Adrenal gland (tissue), 9 donors: ENCODE measurements at regions not wholly inside any gene's neighbourhood (a gene's known extent, or its start where the extent isn't known, plus 50 kb on each side); places are given as distances from the start of the nearest gene placed in this dataset.

Experiments
- DNase-seq, 7 donors: peaks; one replicate each; pipeline ENCODE4 v3.0.0-alpha.2; 2019 to 2020
- H3K27ac ChIP-seq, 5 donors: fragments of 200-600 bp; sonication (generic) in 4 of 5; 1 replicate in 3 of 5; 2 replicates in 2 of 5; pipeline versions ENCODE4 v1.5.1 to v1.8.0; 2016 to 2020; ENCODE audit warnings: mild to moderate bottlenecking in 1 of 5
- H3K27me3 ChIP-seq: fragments of 200-600 bp; 2 replicates; pipeline ENCODE4 v1.8.0; 2021
- H3K36me3 ChIP-seq, 2 donors: fragments of 200-600 bp; replicated peaks in 1 of 2; 1 replicate in 1 of 2; 2 replicates in 1 of 2; pipeline versions ENCODE4 v1.5.1 to v1.8.0; 2018 to 2022
- H3K4me1 ChIP-seq, 2 donors: fragments of 200-600 bp; replicated peaks in 1 of 2; 1 replicate in 1 of 2; 2 replicates in 1 of 2; pipeline versions ENCODE4 v1.5.1 to v1.8.0; 2018 to 2021
- H3K4me3 ChIP-seq, 4 donors: fragments of 200-600 bp; sonication (generic) in 3 of 4; one replicate each; pipeline ENCODE4 v1.5.1; 2016 to 2018
- H3K9me3 ChIP-seq, 3 donors: fragments of 200-600 bp; sonication (generic) in 1 of 3; replicated peaks in 1 of 3; 1 replicate in 2 of 3; 2 replicates in 1 of 3; pipeline versions ENCODE4 v1.5.1 to v1.8.0; 2016 to 2021
- CTCF ChIP-seq, 6 experiments: fragments of 450-650 bp in 4 of 6; fragments of 200-600 bp in 2 of 6; sonication (generic) in 1 of 6; IDR thresholded peaks; 1 replicate in 5 of 6; 2 replicates in 1 of 6; pipeline versions ENCODE4 v1.5.1 to v1.8.0; 2016 to 2021; ENCODE audit warnings: antibody characterized with exemption in 6 of 6, mild to moderate bottlenecking in 2 of 6, moderate library complexity in 1 of 6
- POLR2A ChIP-seq, 2 donors: fragments of 450-650 bp; IDR thresholded peaks; one replicate each; pipeline ENCODE4 v1.6.1; 2017; ENCODE audit warnings: antibody characterized with exemption in 2 of 2, mild to moderate bottlenecking in 2 of 2, moderate library complexity in 1 of 2
- WGBS, 4 donors: extraction: QIAGEN DNeasy Blood & Tissue Kit in 2 of 4; methylation state at CpG; one replicate each; pipeline versions ENCODE4 v1.1.5 to v1.1.7; 2013 to 2017; 5-methylcytosine and 5-hydroxymethylcytosine counted together
- intact Hi-C, 2 donors: fragments of 100-400 bp; cut with DNase I; formaldehyde crosslinking; loops; one replicate each; pipeline versions ENCODE4 v1.14.1 to v1.15.0; 2022 to 2023
- donor health status: healthy with polysubstance abuse.
- donor health status: Bipolar disorder and iron deficiency.
- donor health status: DM: yes; HTN: yes; CAD: no.
- donor health status: DM: no; HTN: no; CAD: no.
- donor health status: DM: no; HTN: no; CAD: no.

GRCh38 chr6:158879180-158879579, 60.0 kb upstream of the EZR start:
- Histone ChIP-seq H3K4me3 (no peak overlapping the region), H3K4me1 (no peaks in the 10 kb centered on the region), H3K27me3 (no peaks in the 10 kb centered on the region), H3K27ac (no peak overlapping the region), H3K36me3 (no peaks in the 10 kb centered on the region), H3K9me3 (no peaks in the 10 kb centered on the region)
- TF ChIP-seq POLR2A (IDR thresholded peaks at IDR 0.05) (no peak), CTCF (IDR thresholded peaks at IDR 0.05) (no peak)
- no peak for DNase-seq
- intact Hi-C loops = no loop called here
- 81 to 95% (median 91%) methylated on average over 5 of the region's 5 CpGs for WGBS, 4 donors

GRCh38 chr6:158877716-158878115, 58.5 kb upstream of the EZR start:
- TF ChIP-seq POLR2A (IDR thresholded peaks at IDR 0.05) = no peak
- TF ChIP-seq CTCF (IDR thresholded peaks at IDR 0.05) = no peak
- H3K36me3 ChIP-seq = no peaks in the 10 kb centered on the region
- H3K4me3 ChIP-seq = no peak overlapping the region
- H3K4me1 ChIP-seq = no peaks in the 10 kb centered on the region
- H3K27me3 ChIP-seq = no peaks in the 10 kb centered on the region
- no peak for DNase-seq
- H3K27ac ChIP-seq = no peak overlapping the region
- 88 to 100% (median 92%) methylated on average over 1 of the region's 1 CpG for WGBS, 4 donors
- intact Hi-C loops = no loop called here
- H3K9me3 ChIP-seq = no peaks in the 10 kb centered on the region

GRCh38 chr6:158876886-158877285, 57.7 kb upstream of the EZR start:
- no peaks in the 10 kb centered on the region for H3K9me3 ChIP-seq
- H3K36me3 ChIP-seq = no peaks in the 10 kb centered on the region
- H3K4me3 ChIP-seq = no peak overlapping the region
- H3K27me3 ChIP-seq = no peaks in the 10 kb centered on the region
- H3K27ac ChIP-seq = no peak overlapping the region
- DNase-seq = no peak
- H3K4me1 ChIP-seq = no peaks in the 10 kb centered on the region
- no peak for TF ChIP-seq POLR2A (IDR thresholded peaks at IDR 0.05)
- no peak for TF ChIP-seq CTCF (IDR thresholded peaks at IDR 0.05)
- whole genome bisulfite sequencing, 4 donors = 82 to 88% (median 87%) methylated on average over 1 of the region's 1 CpG
- intact Hi-C loops = no loop called here

GRCh38 chr6:158870649-158870957, 51.4 kb upstream of the EZR start:
- no peak for DNase-seq
- Histone ChIP-seq H3K4me1 (peaks cover 3 to 6% of the 10 kb centered on the region in 2 donors), H3K9me3 (no peaks in the 10 kb centered on the region), H3K27ac (peak overlapping the region in 3 of 5 donors; percentile 92 to 97 (median 96)), H3K36me3 (no peaks in the 10 kb centered on the region), H3K4me3 (peak overlapping the region in 1 of 4 donors; percentile 59), H3K27me3 (no peaks in the 10 kb centered on the region)
- 91 to 94% (median 92%) methylated on average over 4 of the region's 4 CpGs for WGBS, 4 donors
- intact Hi-C loops = no loop called here
- TF ChIP-seq CTCF (IDR thresholded peaks at IDR 0.05) (no peak), POLR2A (IDR thresholded peaks at IDR 0.05) (no peak)
